ENCODE measurements at regions not wholly inside any gene's neighbourhood (a gene's known extent, or its start where the extent isn't known, plus 50 kb on each side); places are given as distances from the start of the nearest gene placed in this dataset.

- TF ChIP-seq CTCF (IDR thresholded peaks at IDR 0.05), result no peak
- TF ChIP-seq POLR2A (IDR thresholded peaks at IDR 0.05), result no peak
Observed at GRCh38 chr10:131511391-131511790, 199.9 kb upstream of the TCERG1L start.

Measured in testis (tissue), 2 donors.